Tibial nerve (tissue), 4 donors: ENCODE measurements at regions not wholly inside any gene's neighbourhood (a gene's known extent, or its start where the extent isn't known, plus 50 kb on each side); places are given as distances from the start of the nearest gene placed in this dataset.

ENCODE experiments used
- CTCF ChIP-seq, 5 experiments: fragments of 200-600 bp in 3 of 5; fragments of 450-650 bp in 2 of 5; sonication (generic) in 3 of 5; IDR thresholded peaks; one replicate each; pipeline ENCODE4 v1.5.1; 2016 to 2019; ENCODE audit warnings: antibody characterized with exemption in 5 of 5, mild to moderate bottlenecking in 3 of 5, moderate library complexity in 2 of 5
- EP300 ChIP-seq, 2 donors: sonication (generic); formaldehyde crosslinking; IDR thresholded peaks; one replicate each; pipeline ENCODE4 v1.6.1; 2017; ENCODE audit warnings: antibody characterized with exemption in 2 of 2, mild to moderate bottlenecking in 1 of 2
- POLR2A ChIP-seq, 2 donors: fragments of 450-650 bp; IDR thresholded peaks; one replicate each; pipeline ENCODE4 v1.6.1; 2017; ENCODE audit warnings: antibody characterized with exemption in 2 of 2, mild to moderate bottlenecking in 2 of 2, moderate library complexity in 2 of 2

GRCh38 chr6:15739353-15739752, 76.5 kb upstream of the DTNBP1 start:
- TF ChIP-seq CTCF (IDR thresholded peaks at IDR 0.05) (no peak), EP300 (IDR thresholded peaks at IDR 0.05) (no peak), POLR2A (IDR thresholded peaks at IDR 0.05) (no peak)
